Transverse colon (tissue), 4 donors: ENCODE measurements at regions not wholly inside any gene's neighbourhood (a gene's known extent, or its start where the extent isn't known, plus 50 kb on each side); places are given as distances from the start of the nearest gene placed in this dataset.

Source experiments
- DNase-seq: peaks from one replicate; pipeline ENCODE4 v3.0.0-alpha.2; 2019
- H3K27ac ChIP-seq, 4 donors: fragments of 200-600 bp; sonication (generic); 2 replicates each; pipeline ENCODE4 v1.5.1; 2016 to 2018; ENCODE audit warnings: inconsistent platforms in 4 of 4
- H3K27me3 ChIP-seq: fragments of 200-600 bp; sonication (generic); 2 replicates; pipeline ENCODE4 v1.5.1; 2017; ENCODE audit warnings: inconsistent platforms
- H3K36me3 ChIP-seq, 4 donors: fragments of 200-600 bp; sonication (generic); 2 replicates each; pipeline ENCODE4 v1.5.1; 2017 to 2019; ENCODE audit warnings: inconsistent platforms in 4 of 4
- H3K4me1 ChIP-seq, 4 donors: fragments of 200-600 bp; sonication (generic); 2 replicates each; pipeline ENCODE4 v1.5.1; 2017 to 2020; ENCODE audit warnings: inconsistent platforms in 4 of 4
- H3K4me3 ChIP-seq, 4 donors: fragments of 200-600 bp; sonication (generic); 1 replicate in 1 of 4; 2 replicates in 3 of 4; pipeline versions ENCODE4 v1.5.1 to v1.6.1; 2017 to 2019; ENCODE audit warnings: inconsistent platforms in 4 of 4
- H3K9me3 ChIP-seq, 2 donors: fragments of 200-600 bp; sonication (generic); 2 replicates each; pipeline ENCODE4 v1.5.1; 2017 to 2019; ENCODE audit warnings: inconsistent platforms in 2 of 2
- EP300 ChIP-seq: sonication (generic); formaldehyde crosslinking; IDR thresholded peaks from one replicate; pipeline ENCODE4 v1.6.1; 2017; ENCODE audit warnings: antibody characterized with exemption, low read depth
- POLR2A ChIP-seq: fragments of 450-650 bp; IDR thresholded peaks from one replicate; pipeline ENCODE4 v1.6.1; 2016; ENCODE audit warnings: antibody characterized with exemption, mild to moderate bottlenecking, moderate library complexity
- POLR2AphosphoS5 ChIP-seq, 3 donors: sonication (generic); formaldehyde crosslinking; IDR thresholded peaks; one replicate each; pipeline ENCODE4 v1.6.1; 2016; ENCODE audit warnings: antibody characterized with exemption in 3 of 3
- whole genome bisulfite sequencing, 2 donors: methylation state at CpG; one replicate each; pipeline ENCODE4 v1.1.5; 2018; ENCODE audit warnings: low coverage in 1 of 2; 5-methylcytosine and 5-hydroxymethylcytosine counted together
- in situ Hi-C, 4 donors: fragments of 200-750 bp; cut with MboI; loops; one replicate each; pipeline versions ENCODE4 v1.15.0 to v1.15.1; 2017; ENCODE audit warnings: low sequenced_read_pairs in 3 of 4, low pct_ligation_motif_present in 1 of 4, low pct_unique_long_range_greater_than_20kb in 1 of 4
- intact Hi-C: fragments of 100-400 bp; cut with DNase I; formaldehyde crosslinking; loops from one replicate; pipeline ENCODE4 v1.15.1; 2023; ENCODE audit warnings: low total_unique reads
- TF ChIP-seq, protein P1 (sequence below), 5 experiments: fragments of 200-600 bp in 3 of 5; fragments of 450-650 bp in 2 of 5; sonication (generic) in 3 of 5; IDR thresholded peaks; 1 replicate in 2 of 5; 2 replicates in 3 of 5; pipeline ENCODE4 v1.5.1; 2016 to 2017; ENCODE audit warnings: antibody characterized with exemption in 5 of 5, inconsistent platforms in 3 of 5, mild to moderate bottlenecking in 2 of 5, moderate library complexity in 1 of 5

DNA sequence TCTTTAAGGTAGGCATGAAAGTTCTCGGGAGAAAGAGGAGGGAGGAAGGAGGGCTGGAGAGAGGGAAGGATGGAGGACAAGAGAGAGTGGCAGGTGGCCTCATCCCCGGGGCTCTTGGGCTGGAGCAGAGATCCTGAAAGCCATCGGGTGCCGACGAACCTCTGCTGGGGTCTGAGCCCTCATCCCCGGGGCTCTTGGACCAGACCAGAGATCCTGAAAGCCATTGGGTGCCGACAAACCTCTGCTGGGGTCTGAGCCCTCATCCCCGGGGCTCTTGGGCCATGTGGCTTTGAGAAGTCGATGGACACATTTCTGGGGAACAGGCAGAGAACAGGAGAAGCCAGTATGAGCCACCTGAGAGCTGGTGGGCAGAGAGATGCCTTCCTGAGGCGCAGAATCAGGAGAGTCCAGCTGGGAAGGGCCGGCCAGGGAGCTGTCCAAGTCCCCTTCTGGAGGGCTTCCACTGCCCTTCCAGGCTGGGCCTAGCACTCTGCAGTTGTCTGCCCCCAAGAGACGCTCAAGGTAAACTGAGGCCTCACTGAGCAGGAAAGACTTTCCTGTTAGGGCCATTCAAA lies 1398.1 kb downstream of the BRD1 start:
- no peaks in the 10 kb centered on the region for H3K36me3 ChIP-seq
- H3K27me3 ChIP-seq, result no peaks in the 10 kb centered on the region
- DNase-seq, result no peak
- in situ Hi-C loops, result no loop called here
- 81 to 100% methylated on average over 1 to 12 of the region's 12 CpGs for WGBS, 2 donors
- TF ChIP-seq POLR2AphosphoS5 (IDR thresholded peaks at IDR 0.05) (no peak), EP300 (no peak), POLR2A (no peak)
- TF ChIP-seq, protein P1, sequence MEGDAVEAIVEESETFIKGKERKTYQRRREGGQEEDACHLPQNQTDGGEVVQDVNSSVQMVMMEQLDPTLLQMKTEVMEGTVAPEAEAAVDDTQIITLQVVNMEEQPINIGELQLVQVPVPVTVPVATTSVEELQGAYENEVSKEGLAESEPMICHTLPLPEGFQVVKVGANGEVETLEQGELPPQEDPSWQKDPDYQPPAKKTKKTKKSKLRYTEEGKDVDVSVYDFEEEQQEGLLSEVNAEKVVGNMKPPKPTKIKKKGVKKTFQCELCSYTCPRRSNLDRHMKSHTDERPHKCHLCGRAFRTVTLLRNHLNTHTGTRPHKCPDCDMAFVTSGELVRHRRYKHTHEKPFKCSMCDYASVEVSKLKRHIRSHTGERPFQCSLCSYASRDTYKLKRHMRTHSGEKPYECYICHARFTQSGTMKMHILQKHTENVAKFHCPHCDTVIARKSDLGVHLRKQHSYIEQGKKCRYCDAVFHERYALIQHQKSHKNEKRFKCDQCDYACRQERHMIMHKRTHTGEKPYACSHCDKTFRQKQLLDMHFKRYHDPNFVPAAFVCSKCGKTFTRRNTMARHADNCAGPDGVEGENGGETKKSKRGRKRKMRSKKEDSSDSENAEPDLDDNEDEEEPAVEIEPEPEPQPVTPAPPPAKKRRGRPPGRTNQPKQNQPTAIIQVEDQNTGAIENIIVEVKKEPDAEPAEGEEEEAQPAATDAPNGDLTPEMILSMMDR (IDR thresholded peaks at IDR 0.05), result no peak
- no peaks in the 10 kb centered on the region for H3K9me3 ChIP-seq
- H3K4me3 ChIP-seq, result no peak overlapping the region
- H3K4me1 ChIP-seq, result no peaks in the 10 kb centered on the region
- no peak overlapping the region for H3K27ac ChIP-seq
- intact Hi-C loops, result no loop called here

GRCh38 chr22:48428631-48429371 lies 1398.9 kb downstream of the BRD1 start:
- H3K27ac ChIP-seq, result no peak overlapping the region
- no peaks in the 10 kb centered on the region for H3K27me3 ChIP-seq
- no peak for TF ChIP-seq EP300
- no peak for TF ChIP-seq POLR2AphosphoS5 (IDR thresholded peaks at IDR 0.05)
- TF ChIP-seq POLR2A, result no peak
- TF ChIP-seq, protein P1 (IDR thresholded peaks at IDR 0.05), result no peak
- in situ Hi-C loops (no loop called here), intact Hi-C loops (no loop called here)
- H3K4me1 ChIP-seq, result no peaks in the 10 kb centered on the region
- H3K36me3 ChIP-seq, result no peaks in the 10 kb centered on the region
- H3K9me3 ChIP-seq, result no peaks in the 10 kb centered on the region
- WGBS, 2 donors, result 80% methylated on average over 11 to 18 of the region's 18 CpGs
- DNase-seq, result no peak
- no peak overlapping the region for H3K4me3 ChIP-seq

DNA sequence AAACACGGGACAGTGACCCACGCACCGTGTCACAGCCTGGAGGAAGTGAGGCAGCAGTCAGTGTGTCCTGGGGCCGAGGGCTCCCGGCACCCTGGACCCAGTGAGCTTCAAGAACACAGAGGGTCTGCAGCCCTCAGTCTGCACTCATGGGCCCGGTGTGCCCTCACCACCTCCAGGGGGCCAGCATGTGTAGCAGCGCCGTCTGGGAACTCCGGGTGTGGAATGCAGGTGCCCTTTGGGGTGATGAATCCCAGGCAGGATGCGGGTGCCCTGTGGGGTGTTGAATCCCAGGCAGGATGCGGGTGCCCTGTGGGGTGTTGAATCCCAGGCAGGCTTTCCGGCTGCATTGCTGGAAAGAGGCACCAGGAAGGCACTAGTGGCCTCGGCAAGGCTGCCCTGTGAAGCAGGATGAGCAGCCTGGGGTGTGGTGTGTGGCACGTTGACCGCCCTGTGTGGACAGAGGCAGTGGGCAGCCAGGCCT lies 1399.9 kb downstream of the BRD1 start:
- no peaks in the 10 kb centered on the region for H3K36me3 ChIP-seq
- no peak overlapping the region for H3K4me3 ChIP-seq
- H3K4me1 ChIP-seq, result no peaks in the 10 kb centered on the region
- H3K27me3 ChIP-seq, result no peaks in the 10 kb centered on the region
- H3K27ac ChIP-seq, result no peak overlapping the region
- WGBS, 2 donors, result 86% methylated on average over 15 of the region's 15 CpGs; no CpG with 5 or more reads in 1 of the 2 donors
- intact Hi-C loops, result no loop called here
- H3K9me3 ChIP-seq, result no peaks in the 10 kb centered on the region
- no peak for TF ChIP-seq POLR2AphosphoS5 (IDR thresholded peaks at IDR 0.05)
- TF ChIP-seq EP300, result no peak
- TF ChIP-seq POLR2A, result no peak
- no peak for DNase-seq
- in situ Hi-C loops, result no loop called here

- H3K4me1 ChIP-seq, result no peaks in the 10 kb centered on the region
- intact Hi-C loops, result no loop called here
- H3K27me3 ChIP-seq, result no peaks in the 10 kb centered on the region
- 78% methylated on average over 18 of the region's 18 CpGs; no CpG with 5 or more reads in 1 of the 2 donors for WGBS, 2 donors
- H3K9me3 ChIP-seq, result no peaks in the 10 kb centered on the region
- H3K4me3 ChIP-seq, result no peak overlapping the region
- no peaks in the 10 kb centered on the region for H3K36me3 ChIP-seq
- DNase-seq, result no peak
- in situ Hi-C loops, result no loop called here
- TF ChIP-seq, protein P1 (IDR thresholded peaks at IDR 0.05), result no peak
- no peak overlapping the region for H3K27ac ChIP-seq
These were observed 1401.0 kb downstream of the BRD1 start for GRCh38 chr22:48426466-48427380.
